Activated naive CD4-positive, alpha-beta T cell treated with anti-CD3 and anti-CD28 coated beads, Interleukin-2, amount 50 U/mL, for 72 hours (primary cell): ENCODE measurements at regions not wholly inside any gene's neighbourhood (a gene's known extent, or its start where the extent isn't known, plus 50 kb on each side); places are given as distances from the start of the nearest gene placed in this dataset.
A peak's percentile ranks its signal among the peaks of the same experiment; 100 is the strongest.

Experiments used
- ATAC-seq, 2 donors: fragments of 150-1000 bp; cut with Tn5 transposase; 2 replicates each; pipeline ENCODE4 v1.10.0; 2021; ENCODE audit warnings: mild to moderate bottlenecking in 2 of 2, moderate library complexity in 2 of 2
- DNase-seq, 2 donors: peaks; one replicate each; pipeline ENCODE4 v3.0.0; 2021 to 2022; ENCODE audit warnings: low spot score in 2 of 2
- H3K27ac Mint-ChIP-seq, 2 donors: one replicate each; pipeline ENCODE4 v1.8.0; 2022; ENCODE audit warnings: mild to moderate bottlenecking in 2 of 2, mixed read lengths in 2 of 2
- H3K36me3 Mint-ChIP-seq, 2 donors: one replicate each; pipeline ENCODE4 v1.8.0; 2022; ENCODE audit warnings: mixed read lengths in 2 of 2
- H3K9me3 Mint-ChIP-seq, 2 donors: one replicate each; pipeline ENCODE4 v1.8.0; 2022; ENCODE audit warnings: mixed read lengths in 2 of 2

DNA sequence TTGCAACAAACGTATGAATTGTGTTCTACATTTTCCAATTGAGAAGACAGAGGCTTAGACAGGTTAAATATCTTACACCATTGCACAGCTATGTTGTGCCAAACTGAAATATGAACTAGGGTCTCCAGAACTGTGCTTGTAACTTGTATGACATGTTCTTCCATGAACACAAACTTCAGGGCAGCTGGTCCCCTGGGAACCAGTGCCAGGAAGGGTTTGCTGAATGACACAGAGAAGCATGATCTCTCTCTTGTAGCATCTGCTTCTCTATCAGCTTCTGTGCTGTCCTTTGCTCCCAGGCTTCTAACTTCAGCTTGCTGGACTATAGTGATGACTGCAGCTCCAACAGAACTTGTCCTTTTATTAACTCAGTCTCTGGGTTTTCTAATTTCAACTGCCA is 385.5 kb downstream of the SIPA1L2 start:
- H3K9me3 Mint-ChIP-seq, result no peaks in the 10 kb centered on the region
- no peak for DNase-seq
- no peak for ATAC-seq
- no peak overlapping the region for H3K27ac Mint-ChIP-seq
- no peaks in the 10 kb centered on the region for H3K36me3 Mint-ChIP-seq

DNA sequence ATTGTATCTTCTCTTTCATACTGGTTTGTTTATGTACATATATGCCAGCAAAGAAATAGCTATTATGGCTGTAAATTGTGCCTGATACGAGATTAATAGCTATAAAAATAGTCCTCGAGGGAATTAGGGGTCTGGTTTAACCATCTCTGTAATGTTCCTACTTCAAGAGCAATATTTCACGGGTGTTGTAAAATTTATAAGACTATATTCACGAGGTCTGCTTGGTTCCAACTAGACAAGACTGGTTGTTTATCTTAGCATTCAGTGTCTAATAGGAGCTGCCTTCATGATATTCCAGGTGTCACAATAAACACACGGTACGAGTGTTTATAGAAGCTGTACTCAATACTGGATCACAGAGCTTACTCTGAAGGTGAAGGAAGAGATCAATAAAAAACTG is 389.9 kb downstream of the SIPA1L2 start:
- Mint-ChIP-seq H3K27ac (no peak overlapping the region), H3K36me3 (no peaks in the 10 kb centered on the region), H3K9me3 (no peaks in the 10 kb centered on the region)
- DNase-seq (no peak), ATAC-seq (no peak)

DNA sequence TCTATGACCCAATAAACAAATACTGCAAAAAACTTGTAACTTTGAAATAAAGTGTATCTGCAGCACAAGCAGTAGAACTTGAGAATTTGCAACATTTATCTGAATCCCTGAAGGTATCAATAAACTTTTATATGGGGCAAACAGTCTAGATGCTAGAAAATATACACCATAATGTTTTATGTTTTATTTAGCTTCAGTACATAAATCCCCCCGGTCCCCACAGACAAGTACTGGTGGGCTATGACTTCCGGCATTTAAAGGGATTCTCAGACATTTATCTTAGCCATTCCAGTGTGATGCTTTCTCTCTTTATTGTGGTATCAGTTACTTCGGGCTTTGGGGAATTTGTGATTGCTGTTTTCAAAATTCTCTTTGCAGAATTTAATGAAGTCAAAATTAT is 390.4 kb downstream of the SIPA1L2 start:
- no peak overlapping the region for H3K27ac Mint-ChIP-seq
- no peaks in the 10 kb centered on the region for H3K36me3 Mint-ChIP-seq
- DNase-seq (no peak), ATAC-seq (no peak)
- no peaks in the 10 kb centered on the region for H3K9me3 Mint-ChIP-seq

DNA sequence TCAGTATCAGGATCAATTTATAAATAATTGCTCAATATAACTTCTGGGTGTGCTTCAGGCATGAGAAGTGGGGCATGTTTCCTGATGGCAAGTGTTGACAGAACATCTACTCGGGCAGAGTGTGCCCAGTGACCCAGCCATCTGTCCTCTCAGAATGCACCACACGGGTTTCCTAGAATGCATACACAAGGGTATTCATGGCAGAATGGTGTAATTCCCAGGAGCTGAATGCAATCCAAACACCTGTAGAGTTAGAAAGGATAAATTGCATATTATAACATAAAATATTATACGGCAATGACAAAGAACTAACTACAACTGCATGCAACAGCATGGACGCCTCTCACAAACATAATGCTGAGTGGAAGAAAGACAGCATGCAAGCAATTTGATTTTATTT is 391.9 kb downstream of the SIPA1L2 start:
- H3K27ac Mint-ChIP-seq, result no peak overlapping the region
- DNase-seq (no peak), ATAC-seq (no peak)
- no peaks in the 10 kb centered on the region for H3K9me3 Mint-ChIP-seq
- H3K36me3 Mint-ChIP-seq, result no peaks in the 10 kb centered on the region

DNA sequence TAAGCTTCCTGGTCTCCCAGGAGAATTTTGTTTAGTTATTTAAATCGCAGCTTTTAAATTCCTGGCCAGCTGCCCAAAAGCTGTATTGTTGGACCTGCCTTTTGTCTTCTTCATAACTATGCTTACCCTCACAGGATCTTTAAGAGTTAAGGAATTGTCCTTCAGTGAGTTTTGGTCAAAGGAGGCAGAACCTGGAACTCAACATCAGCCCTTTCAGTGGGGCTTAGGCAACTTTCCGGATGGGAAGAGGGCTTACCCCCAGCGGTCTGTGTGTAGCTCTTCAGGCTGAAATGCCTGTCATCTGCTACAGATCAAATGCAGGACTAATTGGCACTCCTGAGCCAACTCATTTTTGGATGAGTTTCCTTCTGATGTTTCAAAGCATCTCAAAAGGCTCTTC is 402.6 kb downstream of the SIPA1L2 start:
- H3K9me3 Mint-ChIP-seq, result no peaks in the 10 kb centered on the region
- ATAC-seq, result no peak
- no peak overlapping the region for H3K27ac Mint-ChIP-seq
- H3K36me3 Mint-ChIP-seq, result no peaks in the 10 kb centered on the region
- no peak for DNase-seq

DNA sequence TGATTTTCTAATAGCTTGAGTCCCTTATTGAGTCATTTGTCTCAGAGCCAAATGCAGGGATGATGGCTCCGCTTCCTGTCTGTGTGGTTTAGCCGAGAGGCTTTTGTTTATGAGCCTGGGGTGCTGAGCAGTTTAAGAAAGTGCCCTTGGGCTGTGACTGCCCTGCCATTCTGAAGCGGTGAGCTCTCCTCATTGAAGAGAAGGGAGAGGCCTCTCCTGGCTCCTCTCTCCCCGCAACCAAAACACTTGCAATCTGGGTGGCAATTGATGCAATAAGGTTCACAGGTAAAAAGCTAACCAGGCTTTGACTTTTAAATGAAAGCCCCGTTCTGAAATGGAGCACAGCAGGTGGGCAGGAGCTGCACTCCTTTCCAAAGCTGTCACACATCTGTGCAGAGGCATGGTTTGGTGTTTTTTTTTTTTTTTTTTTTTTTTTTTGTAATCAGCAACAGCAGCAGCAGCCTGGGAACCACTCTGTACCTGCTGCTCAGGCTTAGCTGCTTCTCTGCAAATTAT is 403.7 kb downstream of the SIPA1L2 start:
- Mint-ChIP-seq H3K36me3 (no peaks in the 10 kb centered on the region), H3K27ac (no peak overlapping the region), H3K9me3 (no peaks in the 10 kb centered on the region)
- ATAC-seq, result peak; percentile 60 to 93
- peak in 1 of 2 donors; percentile 9 for DNase-seq

DNA sequence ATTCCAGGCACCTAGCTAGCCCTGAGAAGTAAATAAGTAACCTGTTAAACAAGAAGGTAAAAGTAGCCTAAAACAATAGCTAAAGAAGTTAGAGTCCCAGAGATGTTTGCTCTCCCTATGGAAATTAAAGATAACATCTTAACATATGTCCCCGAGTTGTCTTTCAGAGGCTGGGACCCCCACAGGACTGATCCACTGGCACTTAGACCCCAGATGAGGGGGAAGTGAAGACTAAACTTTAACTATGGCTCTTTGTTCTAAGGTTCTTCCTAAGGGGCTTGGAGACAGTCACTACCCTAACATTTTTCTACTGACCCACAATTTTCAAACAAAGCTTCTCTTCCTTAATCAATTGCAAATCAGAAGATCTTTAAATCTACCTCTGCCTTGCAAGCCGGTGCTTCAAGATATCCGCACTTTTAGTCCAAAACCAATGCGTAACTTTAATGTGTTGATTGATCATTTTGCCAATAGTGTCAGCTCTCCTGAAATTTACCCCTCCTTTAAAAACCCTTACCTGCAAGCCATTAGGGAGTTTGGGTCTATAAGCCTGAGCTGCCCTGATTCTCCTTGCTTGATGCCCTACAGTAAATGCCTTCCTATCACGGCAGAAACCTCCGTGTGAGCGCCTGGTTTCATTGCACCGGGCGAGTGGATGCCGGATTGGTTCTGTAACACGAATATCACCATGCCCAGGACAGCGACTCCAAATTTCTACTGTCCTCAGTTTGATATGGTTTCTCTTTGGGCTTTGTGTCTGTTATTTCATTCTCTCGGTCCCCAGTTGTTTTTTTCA is 404.4 kb downstream of the SIPA1L2 start:
- ATAC-seq, result peak in 1 of 2 donors; percentile 14

DNA sequence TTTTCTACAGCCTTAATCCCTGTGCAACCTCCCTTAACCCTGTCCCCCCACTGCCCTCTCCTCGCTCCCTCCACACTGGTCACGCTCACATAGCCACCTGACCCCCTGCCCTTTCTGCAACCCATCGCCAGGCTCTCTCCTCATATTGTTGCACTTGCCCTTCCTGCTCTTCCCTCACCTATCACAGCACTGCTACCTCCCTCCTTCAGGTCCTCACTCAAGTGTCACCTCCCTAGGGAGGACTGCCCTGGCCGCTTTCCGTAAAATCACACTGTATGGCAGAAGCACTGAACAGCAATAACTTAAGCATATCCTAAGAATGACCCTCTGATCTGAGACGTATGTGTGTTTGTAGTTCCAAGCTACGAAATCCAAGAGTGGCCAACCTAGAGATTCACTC is 406.0 kb downstream of the SIPA1L2 start:
- Mint-ChIP-seq H3K9me3 (no peaks in the 10 kb centered on the region), H3K36me3 (no peaks in the 10 kb centered on the region), H3K27ac (no peak overlapping the region)
- no peak for ATAC-seq
- DNase-seq, result no peak

More for the DNA sequence above, 404.4 kb downstream of the SIPA1L2 start:
- Mint-ChIP-seq H3K36me3 (no peaks in the 10 kb centered on the region), H3K27ac (no peak overlapping the region), H3K9me3 (no peaks in the 10 kb centered on the region)
- DNase-seq, result no peak

DNA sequence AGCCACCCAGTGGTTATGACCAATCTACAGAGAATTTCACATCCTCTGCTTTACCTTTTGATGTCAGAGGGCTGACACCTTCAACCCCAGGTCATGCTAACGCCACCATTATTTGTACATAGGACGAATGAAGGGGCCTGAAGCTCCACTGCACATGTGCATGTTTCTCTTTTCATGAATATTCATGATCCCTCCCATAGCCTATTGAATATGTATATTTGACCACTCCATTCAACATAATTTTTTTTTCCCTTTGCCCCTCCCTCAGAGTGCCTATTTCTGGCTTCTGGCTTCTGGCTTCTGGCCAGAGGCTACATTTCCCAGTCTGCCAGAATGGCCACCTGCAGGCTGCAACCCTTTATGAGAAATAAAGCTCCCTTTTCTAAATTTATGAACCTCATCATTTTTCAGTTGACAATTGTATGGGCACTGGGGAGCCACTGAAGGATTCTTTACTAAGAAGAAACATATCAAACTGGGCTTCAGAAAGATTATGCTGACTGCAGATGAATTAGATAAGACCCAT is 406.7 kb downstream of the SIPA1L2 start:
- no peak for ATAC-seq

DNA sequence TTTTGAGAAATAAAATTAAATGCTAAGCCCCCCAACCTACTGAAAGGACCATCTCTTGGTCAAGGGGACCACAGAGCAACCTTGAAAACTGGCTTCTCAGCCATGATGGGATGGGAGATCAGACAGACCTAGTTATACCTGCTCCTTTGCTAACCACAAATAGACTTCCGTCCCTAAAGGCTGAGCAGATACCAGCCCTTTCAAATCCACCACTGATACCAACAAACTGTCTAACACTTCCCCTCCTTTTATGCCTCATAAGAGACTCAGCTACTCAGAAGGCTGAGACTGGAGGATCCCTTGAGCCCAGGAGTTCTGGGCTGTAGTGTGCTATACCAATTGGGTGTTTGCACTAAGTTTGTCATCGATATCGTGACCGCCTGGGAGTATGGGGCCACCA is 407.3 kb downstream of the SIPA1L2 start:
- H3K9me3 Mint-ChIP-seq, result no peaks in the 10 kb centered on the region
- H3K36me3 Mint-ChIP-seq, result no peaks in the 10 kb centered on the region
- ATAC-seq (no peak), DNase-seq (no peak)
- no peak overlapping the region for H3K27ac Mint-ChIP-seq

More for the DNA sequence above, 406.7 kb downstream of the SIPA1L2 start:
- Mint-ChIP-seq H3K27ac (no peak overlapping the region), H3K9me3 (no peaks in the 10 kb centered on the region), H3K36me3 (no peaks in the 10 kb centered on the region)
- no peak for DNase-seq

DNA sequence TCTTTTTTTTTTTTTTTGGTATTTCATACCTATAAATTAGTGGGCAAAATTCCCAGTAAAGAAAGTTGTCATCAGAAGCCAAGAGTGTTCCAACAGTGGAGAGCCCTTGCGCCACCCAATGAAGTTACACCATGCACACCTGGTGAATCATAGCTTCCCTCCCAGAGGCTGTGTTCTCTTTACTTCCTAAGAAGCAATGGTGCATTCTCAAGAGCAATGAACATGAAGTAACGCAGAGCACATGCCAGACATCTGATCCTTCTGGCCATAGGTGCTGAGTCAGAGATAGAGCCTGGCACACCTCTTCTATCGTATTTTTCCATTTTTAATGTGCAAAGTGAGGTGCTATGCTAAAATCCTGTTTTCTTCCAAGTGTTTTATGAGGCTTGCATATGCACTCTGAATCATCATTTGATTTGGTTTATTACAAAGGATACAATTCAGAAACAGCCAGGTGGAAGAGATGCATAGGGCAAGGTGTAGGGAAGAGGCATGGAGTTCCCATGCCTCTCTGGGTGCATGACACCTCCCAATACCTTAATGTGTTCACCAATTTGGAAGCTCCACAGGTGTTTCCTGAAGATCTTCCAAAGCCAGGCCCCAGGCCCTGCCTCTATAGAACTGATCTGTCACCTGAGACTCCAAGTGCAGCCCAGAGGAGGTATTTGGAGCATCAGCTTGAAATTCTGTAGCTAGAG is 408.0 kb downstream of the SIPA1L2 start:
- no peaks in the 10 kb centered on the region for H3K36me3 Mint-ChIP-seq
- ATAC-seq, result no peak
- H3K27ac Mint-ChIP-seq, result no peak overlapping the region
- DNase-seq, result no peak
- no peaks in the 10 kb centered on the region for H3K9me3 Mint-ChIP-seq

DNA sequence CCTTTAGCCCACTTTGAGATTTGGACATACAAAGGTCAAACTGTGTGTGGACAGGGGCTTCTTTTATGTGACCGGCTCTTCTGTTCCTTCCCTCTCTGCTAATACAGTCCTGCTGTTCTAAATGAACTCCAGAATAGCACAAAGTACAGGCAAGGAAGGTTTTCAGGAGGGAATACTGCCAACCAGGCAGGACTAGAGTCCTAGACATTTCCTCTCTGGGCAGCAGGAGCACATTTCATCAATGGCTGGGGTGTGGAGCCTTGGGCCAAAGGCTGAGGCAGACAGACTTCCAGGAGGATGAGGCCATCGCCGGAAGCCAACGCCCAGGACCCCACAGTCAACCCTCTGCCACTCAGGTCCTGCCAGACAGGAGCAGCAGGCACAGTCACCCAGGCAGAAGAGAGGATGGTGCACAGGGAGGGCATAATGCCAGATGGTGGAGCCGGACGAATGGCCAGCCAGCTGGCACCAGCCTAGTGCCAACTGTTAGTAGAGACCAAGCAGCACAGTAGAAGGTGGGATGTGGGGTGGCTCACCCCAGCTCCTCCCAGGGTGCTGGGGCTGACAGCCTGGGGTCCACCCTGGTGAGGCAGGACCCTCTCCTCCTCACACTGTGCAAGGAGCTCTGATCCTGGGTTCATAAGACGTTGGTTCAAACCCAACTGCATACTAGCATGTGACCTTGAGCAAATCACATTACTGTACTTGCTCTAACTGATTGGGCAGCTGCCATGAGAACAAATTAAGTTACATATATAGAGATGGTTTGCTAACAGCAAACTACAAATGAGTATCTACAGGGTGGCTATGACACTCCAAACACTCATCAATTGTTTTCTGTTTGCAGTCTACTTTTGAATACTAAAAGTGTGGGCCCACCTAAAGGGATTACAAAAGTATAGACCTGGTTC is 410.7 kb downstream of the SIPA1L2 start:
- ATAC-seq (no peak), DNase-seq (no peak)
- Mint-ChIP-seq H3K9me3 (no peaks in the 10 kb centered on the region), H3K36me3 (no peaks in the 10 kb centered on the region), H3K27ac (no peak overlapping the region)

DNA sequence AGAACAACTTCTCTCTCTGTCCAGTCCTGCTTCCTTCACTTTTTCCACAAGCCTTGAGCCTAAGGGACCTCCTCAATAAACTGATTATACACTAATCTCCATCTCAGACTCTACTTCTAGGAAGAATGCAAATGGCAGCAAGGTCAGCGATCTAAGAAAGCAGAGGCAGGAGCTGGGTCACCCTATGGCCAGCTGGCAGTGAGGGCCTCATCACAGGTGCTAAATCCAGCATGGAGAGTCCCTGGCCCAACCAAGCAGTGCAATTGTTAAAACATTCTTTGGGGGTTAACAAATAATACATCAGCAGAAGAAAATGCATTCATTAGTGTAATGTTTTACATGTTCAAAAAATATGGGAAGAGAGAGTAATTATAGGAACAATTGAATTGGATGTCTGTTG is 416.0 kb downstream of the SIPA1L2 start:
- Mint-ChIP-seq H3K36me3 (no peaks in the 10 kb centered on the region), H3K27ac (no peak overlapping the region), H3K9me3 (no peaks in the 10 kb centered on the region)
- DNase-seq (no peak), ATAC-seq (no peak)

DNA sequence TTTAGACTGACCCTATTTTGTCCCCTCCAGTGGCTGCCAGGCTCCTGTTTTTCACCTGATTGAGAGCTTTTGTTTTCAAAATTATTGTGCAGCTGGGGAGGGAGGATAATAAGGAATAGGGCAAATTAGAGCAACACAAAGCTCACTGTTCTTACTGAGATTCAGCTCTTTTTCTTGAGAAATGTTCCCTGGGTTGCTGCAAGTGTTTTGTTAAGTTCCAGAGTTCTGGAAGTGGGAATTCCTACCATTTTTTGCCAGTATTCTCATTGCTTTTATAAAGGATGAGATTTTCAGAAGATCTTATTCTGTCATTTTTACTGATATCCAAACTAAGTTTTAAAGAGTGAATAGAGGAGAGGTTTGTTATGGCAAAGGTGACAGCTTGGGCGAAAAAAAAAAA is 417.7 kb downstream of the SIPA1L2 start:
- no peak for ATAC-seq
- H3K9me3 Mint-ChIP-seq, result no peaks in the 10 kb centered on the region
- H3K36me3 Mint-ChIP-seq, result no peaks in the 10 kb centered on the region
- H3K27ac Mint-ChIP-seq, result no peak overlapping the region
- DNase-seq, result no peak

DNA sequence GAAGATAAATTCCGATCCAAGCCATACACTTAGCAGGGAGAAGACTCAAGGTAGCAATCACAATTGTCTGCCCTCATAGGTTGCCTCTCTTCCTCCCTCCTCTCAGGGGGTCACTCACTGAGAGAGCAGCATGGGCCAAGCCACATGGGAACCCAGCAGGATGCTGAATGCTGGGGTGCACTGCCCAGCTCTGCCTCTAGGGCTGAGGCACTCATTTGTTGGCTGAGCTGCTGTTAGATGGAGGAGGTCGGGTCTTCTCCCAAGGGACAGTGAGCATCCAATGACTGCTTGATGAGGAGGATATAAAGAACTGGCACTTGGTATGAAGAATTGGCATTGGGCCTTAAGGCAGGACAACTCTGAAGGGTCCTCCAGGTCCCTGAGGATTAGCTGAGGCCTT is 418.8 kb downstream of the SIPA1L2 start:
- no peaks in the 10 kb centered on the region for H3K36me3 Mint-ChIP-seq
- no peaks in the 10 kb centered on the region for H3K9me3 Mint-ChIP-seq
- H3K27ac Mint-ChIP-seq, result no peak overlapping the region
- ATAC-seq, result peak in 1 of 2 donors; percentile 47
- DNase-seq, result peak in 1 of 2 donors; percentile 16

DNA sequence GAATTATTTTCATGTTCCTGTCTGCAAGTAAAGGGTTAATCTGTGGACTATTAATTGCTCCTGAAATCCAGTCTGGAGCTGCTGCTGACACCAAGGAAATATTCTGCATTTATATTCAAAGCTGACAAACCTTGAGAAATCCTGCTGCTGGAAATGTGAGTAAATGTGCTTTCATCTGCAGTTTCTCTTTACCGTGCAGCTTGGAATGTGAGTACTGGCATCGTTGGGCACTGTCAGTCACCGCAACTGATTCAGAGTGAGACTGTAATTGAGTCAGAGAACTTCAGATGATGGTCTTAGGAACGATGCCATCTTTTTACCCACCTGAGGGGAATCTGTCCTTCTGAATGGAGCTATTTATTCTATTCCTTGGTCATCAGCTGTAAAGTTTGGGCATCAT is 420.6 kb downstream of the SIPA1L2 start:
- Mint-ChIP-seq H3K36me3 (no peaks in the 10 kb centered on the region), H3K9me3 (no peaks in the 10 kb centered on the region), H3K27ac (no peak overlapping the region)
- DNase-seq, result no peak
- no peak for ATAC-seq
